ENCODE measurements at regions not wholly inside any gene's neighbourhood (a gene's known extent, or its start where the extent isn't known, plus 50 kb on each side); places are given as distances from the start of the nearest gene placed in this dataset.

- Histone ChIP-seq H3K4me3 (replicated peaks; ENCODE audit: insufficient read depth, low read length) (no peak overlapping the region), H3K27ac (replicated peaks) (no peak overlapping the region), H3K27me3 (ENCODE audit: insufficient read depth, poor library complexity, severe bottlenecking) (no peaks in the 10 kb centered on the region)
- TF ChIP-seq CTCF (IDR thresholded peaks at IDR 0.05; ENCODE audit: insufficient read depth, low read length) = no peak
- no peak for TF ChIP-seq REST (IDR thresholded peaks at IDR 0.05; ENCODE audit: insufficient replicate concordance, low read depth)
- TF ChIP-seq POLR2AphosphoS5 (IDR thresholded peaks at IDR 0.05; ENCODE audit: low read depth) = no peak
- TF ChIP-seq GABPA (IDR thresholded peaks at IDR 0.05; ENCODE audit: low read depth) = no peak
- TF ChIP-seq SPI1 (IDR thresholded peaks at IDR 0.05; ENCODE audit: borderline replicate concordance, low read depth) = no peak
- DNase-seq (ENCODE audit: low read depth in 1 of 2, low spot score in 1 of 2) = no peak
Observed at GRCh38 chr2:228533156-228533555, 351.7 kb upstream of the SPHKAP start.

GRCh38 chr2:228532233-228532632, 350.7 kb upstream of the SPHKAP start:
- Histone ChIP-seq H3K4me3 (replicated peaks; ENCODE audit: insufficient read depth, low read length) (no peak overlapping the region), H3K27ac (replicated peaks) (no peak overlapping the region), H3K27me3 (ENCODE audit: insufficient read depth, poor library complexity, severe bottlenecking) (no peaks in the 10 kb centered on the region)
- DNase-seq (ENCODE audit: low read depth in 1 of 2, low spot score in 1 of 2) = no peak
- TF ChIP-seq SPI1 (IDR thresholded peaks at IDR 0.05; ENCODE audit: borderline replicate concordance, low read depth) (no peak), POLR2AphosphoS5 (IDR thresholded peaks at IDR 0.05; ENCODE audit: low read depth) (no peak), REST (IDR thresholded peaks at IDR 0.05; ENCODE audit: insufficient replicate concordance, low read depth) (no peak), GABPA (IDR thresholded peaks at IDR 0.05; ENCODE audit: low read depth) (no peak), CTCF (IDR thresholded peaks at IDR 0.05; ENCODE audit: insufficient read depth, low read length) (no peak)

- Histone ChIP-seq H3K4me3 (replicated peaks; ENCODE audit: insufficient read depth, low read length) (no peak overlapping the region), H3K27ac (replicated peaks) (no peak overlapping the region), H3K27me3 (ENCODE audit: insufficient read depth, poor library complexity, severe bottlenecking) (no peaks in the 10 kb centered on the region)
- TF ChIP-seq SPI1 (IDR thresholded peaks at IDR 0.05; ENCODE audit: borderline replicate concordance, low read depth) = no peak
- TF ChIP-seq POLR2AphosphoS5 (IDR thresholded peaks at IDR 0.05; ENCODE audit: low read depth) = no peak
- TF ChIP-seq CTCF (IDR thresholded peaks at IDR 0.05; ENCODE audit: insufficient read depth, low read length) = no peak
- no peak for TF ChIP-seq GABPA (IDR thresholded peaks at IDR 0.05; ENCODE audit: low read depth)
- no peak for TF ChIP-seq REST (IDR thresholded peaks at IDR 0.05; ENCODE audit: insufficient replicate concordance, low read depth)
- no peak for DNase-seq (ENCODE audit: low read depth in 1 of 2, low spot score in 1 of 2)
Observed at GRCh38 chr2:228527197-228527881, 345.9 kb upstream of the SPHKAP start.

Data from HL-60 (cell line).